HEK293 (cell line): ENCODE measurements at regions not wholly inside any gene's neighbourhood (a gene's known extent, or its start where the extent isn't known, plus 50 kb on each side); places are given as distances from the start of the nearest gene placed in this dataset.

Experiments used
- CTCF ChIA-PET: fragments of 350-600 bp; formaldehyde crosslinking; extraction: SDS; loops from one replicate; lab custom pipeline; 2021; ENCODE audit warnings: antibody characterized with exemption; lab: Yijun Ruan, JAX
- POLR2A ChIA-PET: fragments of 300-600 bp; formaldehyde crosslinking; extraction: SDS; loops from one replicate; lab custom pipeline; 2020; ENCODE audit warnings: antibody characterized with exemption, inconsistent platforms; lab: Yijun Ruan, JAX
- H3K27ac ChIP-seq: fragments of 200-500 bp; sonication (Bioruptor generic); 2 replicates; pipeline ENCODE4 v1.5.1; 2014; ENCODE audit warnings: low read depth, low read length, control low read depth, inconsistent platforms; ENCODE audit errors: extremely low read depth
- H3K36me3 ChIP-seq, 2 experiments: fragments of 200-500 bp in 1 of 2; sonication (Bioruptor generic) in 1 of 2; 1 replicate in 1 of 2; 2 replicates in 1 of 2; pipeline ENCODE4 v1.5.1; 2014 to 2017; ENCODE audit warnings: inconsistent platforms in 2 of 2, low read length in 2 of 2; ENCODE audit not compliant: control insufficient read depth in 2 of 2, insufficient read depth in 1 of 2
- H3K4me1 ChIP-seq: fragments of 200-500 bp; sonication (Bioruptor generic); 2 replicates; pipeline ENCODE4 v1.5.1; 2014; ENCODE audit warnings: mild to moderate bottlenecking, low read length, inconsistent platforms; ENCODE audit not compliant: control insufficient read depth, insufficient read depth
- H3K4me3 ChIP-seq: 2 replicates; pipeline ENCODE4 v1.5.1; 2011; ENCODE audit warnings: low read depth, mild to moderate bottlenecking, control low read depth, low read length, moderate library complexity
- H3K9me3 ChIP-seq: fragments of 200-500 bp; sonication (Bioruptor generic); 2 replicates; pipeline ENCODE4 v1.5.1; 2014; ENCODE audit warnings: low read depth, low read length, inconsistent platforms; ENCODE audit not compliant: control insufficient read depth, insufficient read depth
- KLF7 ChIP-seq: fragments of 450-650 bp; formaldehyde crosslinking; IDR thresholded peaks from 2 replicates; pipeline ENCODE4 v1.5.1; 2016; ENCODE audit warnings: missing biosample characterization, missing genetic modification characterization, borderline replicate concordance
- MEIS1 ChIP-seq: sonication (generic); formaldehyde crosslinking; IDR thresholded peaks from 2 replicates; pipeline ENCODE4 v1.8.1; 2022; ENCODE audit warnings: missing genetic modification reagents, mild to moderate bottlenecking, borderline replicate concordance
- MYNN ChIP-seq: fragments of 450-650 bp; formaldehyde crosslinking; IDR thresholded peaks from 2 replicates; pipeline ENCODE4 v1.5.1; 2016; ENCODE audit warnings: missing biosample characterization, missing genetic modification characterization, borderline replicate concordance
- ZFP3 ChIP-seq: fragments of 450-650 bp; formaldehyde crosslinking; IDR thresholded peaks from 2 replicates; pipeline ENCODE4 v1.5.1; 2016; ENCODE audit warnings: low read depth, missing biosample characterization, missing genetic modification characterization
- ZNF132 ChIP-seq: fragments of 450-650 bp; formaldehyde crosslinking; IDR thresholded peaks from 2 replicates; pipeline ENCODE4 v1.5.1; 2017; ENCODE audit warnings: missing biosample characterization, missing genetic modification characterization, borderline replicate concordance
- ZNF16 ChIP-seq: fragments of 450-650 bp; formaldehyde crosslinking; IDR thresholded peaks from 2 replicates; pipeline ENCODE4 v1.5.1; 2016; ENCODE audit warnings: low read depth, missing biosample characterization, missing genetic modification characterization
- ZNF169 ChIP-seq: fragments of 450-650 bp; formaldehyde crosslinking; IDR thresholded peaks from 2 replicates; pipeline ENCODE4 v1.5.1; 2016; ENCODE audit warnings: missing biosample characterization, missing genetic modification characterization
- ZNF202 ChIP-seq: fragments of 450-650 bp; formaldehyde crosslinking; IDR thresholded peaks from 2 replicates; pipeline ENCODE4 v1.5.1; 2016; ENCODE audit warnings: missing biosample characterization, missing genetic modification characterization, borderline replicate concordance
- ZNF223 ChIP-seq: fragments of 450-650 bp; formaldehyde crosslinking; IDR thresholded peaks from 2 replicates; pipeline ENCODE4 v1.5.1; 2016; ENCODE audit warnings: missing biosample characterization, missing genetic modification characterization
- ZNF23 ChIP-seq: fragments of 450-650 bp; formaldehyde crosslinking; IDR thresholded peaks from 2 replicates; pipeline ENCODE4 v1.5.1; 2016; ENCODE audit warnings: missing biosample characterization, missing genetic modification characterization, borderline replicate concordance
- ZNF248 ChIP-seq: fragments of 450-650 bp; formaldehyde crosslinking; IDR thresholded peaks from 2 replicates; pipeline ENCODE4 v1.5.1; 2017; ENCODE audit warnings: missing biosample characterization, missing genetic modification characterization
- ZNF341 ChIP-seq: fragments of 450-650 bp; formaldehyde crosslinking; IDR thresholded peaks from 2 replicates; pipeline ENCODE4; 2016; ENCODE audit warnings: low read depth, missing biosample characterization, missing genetic modification characterization
- ZNF350 ChIP-seq: fragments of 450-650 bp; formaldehyde crosslinking; IDR thresholded peaks from 2 replicates; pipeline ENCODE4 v1.5.0; 2017; ENCODE audit warnings: missing biosample characterization, mild to moderate bottlenecking, missing genetic modification characterization
- ZNF404 ChIP-seq: fragments of 450-650 bp; formaldehyde crosslinking; IDR thresholded peaks from 2 replicates; pipeline ENCODE4 v1.5.1; 2017; ENCODE audit warnings: missing biosample characterization, missing genetic modification characterization
- ZNF426 ChIP-seq: fragments of 450-650 bp; formaldehyde crosslinking; IDR thresholded peaks from 2 replicates; pipeline ENCODE4 v1.5.1; 2017; ENCODE audit warnings: missing biosample characterization, missing genetic modification characterization, mild to moderate bottlenecking, inconsistent platforms, moderate library complexity
- ZNF529 ChIP-seq: fragments of 450-650 bp; formaldehyde crosslinking; IDR thresholded peaks from 2 replicates; pipeline ENCODE4 v1.5.1; 2017; ENCODE audit warnings: missing genetic modification characterization, missing biosample characterization; ENCODE audit not compliant: insufficient replicate concordance
- ZNF530 ChIP-seq: fragments of 450-650 bp; formaldehyde crosslinking; IDR thresholded peaks from 2 replicates; pipeline ENCODE4 v1.5.1; 2016; ENCODE audit warnings: low read depth, missing biosample characterization, missing genetic modification characterization
- ZNF548 ChIP-seq: fragments of 450-650 bp; formaldehyde crosslinking; IDR thresholded peaks from 2 replicates; pipeline ENCODE4 v1.5.1; 2016; ENCODE audit warnings: missing biosample characterization, missing genetic modification characterization
- ZNF600 ChIP-seq: fragments of 450-650 bp; formaldehyde crosslinking; IDR thresholded peaks from 2 replicates; pipeline ENCODE4 v1.5.1; 2016; ENCODE audit warnings: missing biosample characterization, missing genetic modification characterization
- ZNF660 ChIP-seq: fragments of 450-650 bp; IDR thresholded peaks from 2 replicates; pipeline ENCODE4 v1.5.1; 2018; ENCODE audit warnings: missing biosample characterization, mild to moderate bottlenecking, missing genetic modification characterization
- ZNF670 ChIP-seq: fragments of 450-650 bp; formaldehyde crosslinking; IDR thresholded peaks from 2 replicates; pipeline ENCODE4 v1.5.1; 2016; ENCODE audit warnings: missing biosample characterization, missing genetic modification characterization, low read depth
- ZNF830 ChIP-seq: fragments of 450-650 bp; IDR thresholded peaks from 2 replicates; pipeline ENCODE4 v1.5.0; 2018; ENCODE audit warnings: missing biosample characterization, missing genetic modification characterization, low read depth, mild to moderate bottlenecking, moderate library complexity
- ZSCAN30 ChIP-seq: fragments of 450-650 bp; IDR thresholded peaks from 2 replicates; pipeline ENCODE4 v1.5.1; 2018; ENCODE audit warnings: missing biosample characterization, mild to moderate bottlenecking, missing genetic modification characterization, moderate library complexity
- TF ChIP-seq, protein P1 (sequence below): fragments of 450-650 bp; formaldehyde crosslinking; IDR thresholded peaks from 2 replicates; pipeline ENCODE4 v1.5.1; 2016; ENCODE audit warnings: missing biosample characterization, missing genetic modification characterization
- TF ChIP-seq, protein P2 (sequence below): fragments of 450-650 bp; formaldehyde crosslinking; IDR thresholded peaks from 2 replicates; pipeline ENCODE4 v1.5.1; 2017; ENCODE audit warnings: missing biosample characterization, missing genetic modification characterization
- TF ChIP-seq, protein P3 (sequence below): fragments of 450-650 bp; formaldehyde crosslinking; IDR thresholded peaks from 2 replicates; pipeline ENCODE4 v1.5.1; 2016; ENCODE audit warnings: missing biosample characterization, missing genetic modification characterization

DNA sequence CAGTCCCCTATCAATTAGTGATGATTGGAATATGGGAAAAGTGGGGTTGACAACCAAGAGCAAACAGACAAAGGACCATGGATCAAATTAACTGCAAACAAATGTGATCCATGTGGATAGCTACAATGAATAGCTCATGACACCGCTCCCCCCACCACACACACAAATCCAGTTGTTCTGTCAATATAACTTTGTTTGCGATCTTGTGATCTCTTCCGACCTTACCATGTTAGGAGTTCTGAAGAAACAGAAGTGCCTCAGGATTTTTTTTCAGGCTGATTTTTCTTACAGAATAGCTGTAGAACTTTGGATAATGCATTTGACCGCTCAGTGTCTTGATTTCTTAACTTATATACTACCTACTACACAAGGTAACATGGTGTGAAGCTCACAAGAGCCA is 116.6 kb downstream of the SH2D1A start:
- POLR2A ChIA-PET: no interaction called here
- Histone ChIP-seq H3K4me1 (no peaks in the 10 kb centered on the region), H3K9me3 (no peaks in the 10 kb centered on the region), H3K4me3 (no peak overlapping the region), H3K36me3 (no peaks in the 10 kb centered on the region), H3K27ac (no peak overlapping the region)
- CTCF ChIA-PET: no interaction called here
- TF ChIP-seq ZNF600: no peak
- no peak for TF ChIP-seq ZNF169 (tag by site-specific recombination)
- no peak for TF ChIP-seq ZNF660
- no peak for TF ChIP-seq KLF7

DNA sequence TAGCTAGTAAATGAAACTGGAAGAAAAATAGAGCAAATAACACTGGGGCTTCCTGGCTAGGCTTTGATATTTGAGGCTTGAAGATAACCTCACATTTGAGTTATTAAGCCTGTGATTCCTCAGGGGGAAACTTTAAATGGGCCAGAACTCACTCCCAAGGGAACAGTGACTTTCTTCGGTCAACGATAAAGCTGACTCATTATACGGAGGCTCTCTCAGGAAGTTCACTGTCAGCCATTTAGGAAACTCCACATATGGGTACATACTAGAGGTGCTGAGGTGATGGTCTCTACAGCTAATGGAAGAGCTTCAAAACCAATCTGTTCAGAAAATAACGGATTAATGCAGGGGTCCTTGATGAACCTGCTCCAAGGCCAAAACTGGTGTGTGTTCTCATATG is 120.8 kb downstream of the SH2D1A start:
- POLR2A ChIA-PET: no interaction called here
- no peaks in the 10 kb centered on the region for H3K4me1 ChIP-seq
- CTCF ChIA-PET: no interaction called here
- H3K4me3 ChIP-seq: no peak overlapping the region
- no peak for TF ChIP-seq ZNF548 (tag by site-specific recombination)
- no peaks in the 10 kb centered on the region for H3K9me3 ChIP-seq
- no peaks in the 10 kb centered on the region for H3K36me3 ChIP-seq
- no peak overlapping the region for H3K27ac ChIP-seq

DNA sequence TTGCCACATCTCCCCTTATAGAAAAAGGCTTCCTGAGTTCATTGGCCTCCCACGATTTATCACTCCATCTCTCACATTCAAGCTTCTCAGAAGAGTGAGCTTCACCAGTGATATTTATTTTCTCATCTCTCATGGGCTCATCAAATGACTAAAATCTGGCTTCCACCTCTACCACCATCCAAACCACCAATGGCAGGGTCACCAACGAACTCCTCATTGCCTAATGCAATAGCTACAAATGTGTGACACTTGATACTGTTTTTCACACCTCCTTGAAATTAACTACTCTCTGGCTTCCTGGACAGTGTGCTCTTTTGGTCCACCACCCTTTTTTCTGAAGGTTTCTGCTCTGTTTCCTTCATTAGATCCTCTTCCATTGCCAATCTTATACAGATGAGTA is 129.0 kb downstream of the SH2D1A start:
- Histone ChIP-seq H3K36me3 (no peaks in the 10 kb centered on the region), H3K27ac (no peak overlapping the region), H3K4me1 (no peaks in the 10 kb centered on the region), H3K4me3 (no peak overlapping the region), H3K9me3 (no peaks in the 10 kb centered on the region)
- TF ChIP-seq ZNF426 (no peak), ZNF132 (no peak), ZNF16 (no peak), ZNF670 (no peak), ZNF350 (tag by site-specific recombination) (no peak), ZNF248 (no peak), ZSCAN30 (tag by site-specific recombination) (no peak), MEIS1 (no peak), ZNF202 (tag by site-specific recombination) (no peak), ZNF530 (no peak)
- TF ChIP-seq, protein P1, sequence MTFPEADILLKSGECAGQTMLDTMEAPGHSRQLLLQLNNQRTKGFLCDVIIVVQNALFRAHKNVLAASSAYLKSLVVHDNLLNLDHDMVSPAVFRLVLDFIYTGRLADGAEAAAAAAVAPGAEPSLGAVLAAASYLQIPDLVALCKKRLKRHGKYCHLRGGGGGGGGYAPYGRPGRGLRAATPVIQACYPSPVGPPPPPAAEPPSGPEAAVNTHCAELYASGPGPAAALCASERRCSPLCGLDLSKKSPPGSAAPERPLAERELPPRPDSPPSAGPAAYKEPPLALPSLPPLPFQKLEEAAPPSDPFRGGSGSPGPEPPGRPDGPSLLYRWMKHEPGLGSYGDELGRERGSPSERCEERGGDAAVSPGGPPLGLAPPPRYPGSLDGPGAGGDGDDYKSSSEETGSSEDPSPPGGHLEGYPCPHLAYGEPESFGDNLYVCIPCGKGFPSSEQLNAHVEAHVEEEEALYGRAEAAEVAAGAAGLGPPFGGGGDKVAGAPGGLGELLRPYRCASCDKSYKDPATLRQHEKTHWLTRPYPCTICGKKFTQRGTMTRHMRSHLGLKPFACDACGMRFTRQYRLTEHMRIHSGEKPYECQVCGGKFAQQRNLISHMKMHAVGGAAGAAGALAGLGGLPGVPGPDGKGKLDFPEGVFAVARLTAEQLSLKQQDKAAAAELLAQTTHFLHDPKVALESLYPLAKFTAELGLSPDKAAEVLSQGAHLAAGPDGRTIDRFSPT: no peak
- TF ChIP-seq, protein P2, sequence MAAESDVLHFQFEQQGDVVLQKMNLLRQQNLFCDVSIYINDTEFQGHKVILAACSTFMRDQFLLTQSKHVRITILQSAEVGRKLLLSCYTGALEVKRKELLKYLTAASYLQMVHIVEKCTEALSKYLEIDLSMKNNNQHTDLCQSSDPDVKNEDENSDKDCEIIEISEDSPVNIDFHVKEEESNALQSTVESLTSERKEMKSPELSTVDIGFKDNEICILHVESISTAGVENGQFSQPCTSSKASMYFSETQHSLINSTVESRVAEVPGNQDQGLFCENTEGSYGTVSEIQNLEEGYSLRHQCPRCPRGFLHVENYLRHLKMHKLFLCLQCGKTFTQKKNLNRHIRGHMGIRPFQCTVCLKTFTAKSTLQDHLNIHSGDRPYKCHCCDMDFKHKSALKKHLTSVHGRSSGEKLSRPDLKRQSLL (tag by site-specific recombination): no peak
- POLR2A ChIA-PET: no interaction called here
- CTCF ChIA-PET: no interaction called here

DNA sequence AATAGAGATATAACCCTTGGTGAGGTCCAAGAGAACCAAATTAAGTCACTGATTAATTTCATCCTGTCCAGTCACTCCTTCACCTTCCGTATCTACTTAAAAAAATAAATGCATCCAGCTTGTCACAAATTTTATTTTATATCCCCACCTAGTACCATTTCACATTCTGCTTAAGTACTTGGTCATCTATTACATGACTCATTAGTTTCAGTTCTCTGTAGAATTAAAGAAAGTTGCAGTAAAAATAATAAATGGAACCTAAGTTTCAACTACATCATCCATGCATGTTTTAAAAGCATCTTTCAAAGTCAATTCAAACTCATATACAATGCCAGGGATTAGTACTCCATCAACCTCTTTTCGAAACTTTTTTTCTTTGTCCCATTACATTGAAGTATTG is 130.2 kb downstream of the SH2D1A start:
- TF ChIP-seq ZNF529 (tag by site-specific recombination): no peak
- no peak for TF ChIP-seq ZNF341
- TF ChIP-seq ZNF23: no peak
- no peak for TF ChIP-seq ZNF830 (tag by site-specific recombination)
- no peak for TF ChIP-seq ZNF223 (tag by site-specific recombination)
- TF ChIP-seq MYNN: no peak
- no peak for TF ChIP-seq ZFP3 (tag by site-specific recombination)
- TF ChIP-seq, protein P3, sequence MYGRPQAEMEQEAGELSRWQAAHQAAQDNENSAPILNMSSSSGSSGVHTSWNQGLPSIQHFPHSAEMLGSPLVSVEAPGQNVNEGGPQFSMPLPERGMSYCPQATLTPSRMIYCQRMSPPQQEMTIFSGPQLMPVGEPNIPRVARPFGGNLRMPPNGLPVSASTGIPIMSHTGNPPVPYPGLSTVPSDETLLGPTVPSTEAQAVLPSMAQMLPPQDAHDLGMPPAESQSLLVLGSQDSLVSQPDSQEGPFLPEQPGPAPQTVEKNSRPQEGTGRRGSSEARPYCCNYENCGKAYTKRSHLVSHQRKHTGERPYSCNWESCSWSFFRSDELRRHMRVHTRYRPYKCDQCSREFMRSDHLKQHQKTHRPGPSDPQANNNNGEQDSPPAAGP: no peak
- no peak for TF ChIP-seq ZNF404

More for the DNA sequence above, 130.2 kb downstream of the SH2D1A start:
- no peak overlapping the region for H3K27ac ChIP-seq
- no peak overlapping the region for H3K4me3 ChIP-seq
- CTCF ChIA-PET: no interaction called here
- H3K9me3 ChIP-seq: no peaks in the 10 kb centered on the region
- H3K36me3 ChIP-seq: no peaks in the 10 kb centered on the region
- POLR2A ChIA-PET: no interaction called here
- no peaks in the 10 kb centered on the region for H3K4me1 ChIP-seq
